Erythroblast (primary cell): ENCODE measurements at regions not wholly inside any gene's neighbourhood (a gene's known extent, or its start where the extent isn't known, plus 50 kb on each side); places are given as distances from the start of the nearest gene placed in this dataset.

ENCODE experiments used
- DNase-seq, 2 experiments: peaks; one replicate each; lab custom pipeline; 2025; lab: John Stamatoyannopoulos, UW
- GATA1 ChIP-seq: IDR thresholded peaks from 2 replicates; pipeline ENCODE4 v1.6.1; 2011; ENCODE audit warnings: low read depth, mild to moderate bottlenecking, control low read depth, low read length, moderate library complexity
- POLR2A ChIP-seq: IDR thresholded peaks from 2 replicates; pipeline ENCODE4 v1.6.1; 2011; ENCODE audit warnings: mild to moderate bottlenecking, low read length

DNA sequence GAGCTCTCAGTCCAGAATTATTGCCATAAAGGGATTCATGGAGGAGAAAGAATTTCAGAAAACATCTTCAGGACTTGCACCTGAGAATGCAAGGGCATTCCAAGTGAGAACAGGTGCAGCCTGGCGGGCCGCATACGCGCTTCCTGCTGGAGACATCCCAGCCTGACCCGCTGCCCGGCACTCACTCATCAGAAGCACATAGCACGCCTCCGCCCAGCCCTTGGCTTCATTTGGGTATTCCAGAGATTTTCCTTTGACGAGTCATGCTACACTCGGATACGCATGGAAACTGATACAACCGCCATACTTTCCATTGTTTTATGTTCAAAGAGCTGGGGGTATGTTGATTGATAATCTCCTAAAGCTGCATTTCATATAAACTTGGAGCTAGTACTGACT is 228.0 kb upstream of the ID2 start:
- DNase-seq: no peak
- TF ChIP-seq GATA1 (no peak), POLR2A (no peak)

GRCh38 chr2:8454797-8455196 is 227.1 kb upstream of the ID2 start:
- DNase-seq: no peak
- TF ChIP-seq POLR2A: no peak
- TF ChIP-seq GATA1: no peak

GRCh38 chr2:8455236-8456150 is 226.4 kb upstream of the ID2 start:
- no peak for DNase-seq
- TF ChIP-seq POLR2A (no peak), GATA1 (no peak)

DNA sequence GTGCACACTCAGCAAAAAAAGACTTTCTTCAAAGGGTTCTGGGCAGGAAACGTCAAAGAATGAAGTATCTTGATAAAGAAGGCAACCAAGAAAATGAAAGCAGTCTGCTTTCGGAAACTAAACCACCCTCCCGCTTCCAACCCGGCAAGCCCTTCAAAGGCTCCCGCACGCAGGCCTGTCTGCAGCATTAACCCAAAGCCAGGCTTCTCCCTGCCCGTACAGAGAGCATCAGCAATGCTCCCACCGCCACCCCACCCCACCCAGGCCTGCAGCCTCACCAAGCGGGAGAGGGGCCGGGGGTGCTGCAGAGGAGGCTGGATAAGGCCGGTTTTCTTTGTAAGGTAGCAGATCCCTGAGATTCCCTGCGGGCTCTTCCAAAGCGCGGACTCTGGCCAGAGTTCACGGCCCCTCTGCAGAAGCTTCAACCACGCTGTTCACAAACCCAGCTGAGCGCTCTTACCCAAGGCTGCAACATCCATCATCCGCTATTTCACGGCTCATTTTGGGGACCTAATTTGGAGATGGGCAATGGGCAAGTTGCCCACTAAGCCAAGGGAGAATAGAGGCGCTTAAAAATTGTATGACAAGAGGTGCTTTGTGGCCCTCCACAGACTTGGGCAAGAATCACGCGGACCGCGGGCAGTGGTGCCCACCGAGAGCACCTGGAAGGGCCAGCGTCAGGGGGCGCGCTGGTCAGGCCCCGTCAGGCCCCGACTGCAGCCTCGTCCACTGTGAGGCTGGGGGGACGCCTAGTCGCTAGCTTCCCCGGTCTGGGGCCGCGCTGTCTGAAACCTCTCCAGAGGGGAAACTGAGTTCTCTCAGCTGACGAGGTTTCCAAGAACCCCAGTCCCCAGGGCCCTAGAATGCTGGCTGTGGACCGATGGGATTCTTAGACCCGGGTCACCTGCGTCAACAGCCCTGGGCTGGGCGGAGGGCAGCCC is 225.4 kb upstream of the ID2 start:
- peak in 1 of 2 experiments; percentile 10 for DNase-seq

GRCh38 chr2:8457092-8457481 is 224.8 kb upstream of the ID2 start:
- peak in 1 of 2 experiments; percentile 22 for DNase-seq

More for the DNA sequence above, 225.4 kb upstream of the ID2 start:
- TF ChIP-seq GATA1 (no peak), POLR2A (no peak)

GRCh38 chr2:8457699-8458502 is 224.0 kb upstream of the ID2 start:
- TF ChIP-seq POLR2A (no peak), GATA1 (no peak)
- no peak for DNase-seq

More at GRCh38 chr2:8457092-8457481, 224.8 kb upstream of the ID2 start:
- TF ChIP-seq GATA1: no peak
- TF ChIP-seq POLR2A: no peak

DNA sequence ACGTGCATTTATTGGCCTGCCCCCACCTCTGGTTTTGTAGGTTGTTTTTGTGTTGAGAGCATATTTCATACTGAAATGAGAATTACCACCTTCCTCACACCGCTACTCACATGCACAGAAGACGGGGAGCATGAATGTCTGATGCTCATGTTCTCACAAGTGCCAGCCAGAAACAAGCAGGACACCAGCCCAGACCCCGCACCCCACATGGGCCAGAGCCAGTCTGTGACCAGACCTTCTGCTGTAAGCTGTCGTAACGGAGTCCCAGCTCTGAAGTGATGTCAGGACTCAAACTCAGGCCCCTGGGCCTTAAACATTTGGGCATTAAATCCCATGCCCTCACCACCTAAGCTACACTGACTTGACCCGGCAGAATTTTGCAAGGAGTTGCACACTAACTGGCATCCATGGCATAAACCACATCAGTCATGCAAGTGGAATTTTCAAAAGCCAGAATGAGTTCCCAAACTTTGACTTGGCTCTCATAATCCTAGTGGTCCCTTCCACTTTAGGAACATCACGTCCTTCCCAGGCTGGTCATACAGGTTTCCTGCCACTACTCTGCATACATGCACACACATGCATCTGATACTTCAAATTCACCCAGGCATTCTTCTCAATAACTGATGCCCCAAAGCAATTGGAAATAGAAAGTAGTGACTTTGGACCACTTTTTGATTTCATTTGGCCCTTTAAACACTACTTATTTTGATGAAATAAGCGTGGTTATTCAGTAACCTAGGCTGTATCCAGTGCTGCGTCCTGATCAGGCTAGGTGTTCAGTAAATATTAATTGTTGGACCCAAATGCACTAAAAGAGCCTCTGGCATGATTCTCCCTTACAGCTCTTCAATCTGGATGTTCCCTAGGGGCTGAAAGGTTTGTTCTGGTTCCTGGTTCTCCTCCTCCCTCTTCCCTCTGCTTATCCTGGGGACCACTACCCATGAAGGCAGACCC is 223.1 kb upstream of the ID2 start:
- no peak for TF ChIP-seq GATA1
- no peak for TF ChIP-seq POLR2A

GRCh38 chr2:8459474-8459873 is 222.4 kb upstream of the ID2 start:
- TF ChIP-seq GATA1: no peak
- no peak for TF ChIP-seq POLR2A
- DNase-seq: no peak

More for the DNA sequence above, 223.1 kb upstream of the ID2 start:
- DNase-seq: no peak

DNA sequence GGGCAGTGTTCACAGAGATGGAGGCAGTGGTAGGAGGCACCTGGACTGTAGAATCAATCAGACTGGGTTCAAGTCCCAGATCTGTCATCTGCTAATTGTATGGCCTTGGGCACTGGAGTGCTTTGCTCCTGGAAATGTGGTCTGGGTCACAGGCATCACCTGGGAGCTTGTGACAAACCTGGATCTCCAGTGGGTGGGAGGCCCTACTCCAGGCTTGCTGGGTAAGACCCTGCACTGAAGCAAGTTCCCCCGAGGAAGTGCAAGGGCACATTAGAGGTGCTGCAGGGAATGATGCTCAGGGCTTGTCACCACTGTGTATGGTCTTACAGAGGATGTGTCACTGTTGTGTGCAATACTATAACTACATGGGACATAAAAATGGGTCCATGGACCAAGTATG is 220.5 kb upstream of the ID2 start:
- TF ChIP-seq POLR2A (no peak), GATA1 (no peak)

DNA sequence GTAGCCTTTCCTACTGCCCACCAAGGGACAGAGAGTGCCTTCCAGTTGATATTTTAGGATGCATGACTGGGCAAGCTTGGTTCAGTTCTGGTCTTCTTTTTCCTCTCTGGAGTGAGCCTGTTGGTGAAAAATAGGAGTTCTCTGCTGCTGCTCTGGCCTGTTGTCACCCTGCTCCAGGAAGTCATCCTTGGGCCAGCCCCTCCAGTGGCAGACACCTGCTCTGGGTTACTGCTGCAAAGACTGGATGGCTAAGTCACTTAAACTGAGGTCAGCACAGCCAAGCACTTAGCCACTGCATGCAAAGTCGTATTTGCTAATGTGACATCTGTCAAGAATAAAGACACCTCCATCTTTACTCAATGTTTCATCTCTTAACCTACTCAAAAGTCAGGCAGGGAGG is 219.6 kb upstream of the ID2 start:
- TF ChIP-seq POLR2A: no peak
- no peak for TF ChIP-seq GATA1
- DNase-seq: no peak

More for the DNA sequence above, 220.5 kb upstream of the ID2 start:
- DNase-seq: no peak

GRCh38 chr2:8462899-8463648 is 218.8 kb upstream of the ID2 start:
- DNase-seq: no peak
- TF ChIP-seq GATA1: no peak

GRCh38 chr2:8465560-8465959 is 216.3 kb upstream of the ID2 start:
- TF ChIP-seq POLR2A: no peak
- TF ChIP-seq GATA1: no peak
- DNase-seq: no peak
